ENCODE measurements at regions not wholly inside any gene's neighbourhood (a gene's known extent, or its start where the extent isn't known, plus 50 kb on each side); places are given as distances from the start of the nearest gene placed in this dataset.

GRCh38 chr6:81085431-81085790 is 667.1 kb downstream of the TENT5A start:
- TF ChIP-seq CTCF (IDR thresholded peaks at IDR 0.05; ENCODE audit: poor library complexity) (no peak), EZH2 (IDR thresholded peaks at IDR 0.05; ENCODE audit: borderline replicate concordance) (no peak)

Measured in hepatocyte (in vitro differentiated cells).